Lower leg skin (tissue), 3 donors: ENCODE measurements at regions not wholly inside any gene's neighbourhood (a gene's known extent, or its start where the extent isn't known, plus 50 kb on each side); places are given as distances from the start of the nearest gene placed in this dataset.

Experiments
- CTCF ChIP-seq, 3 donors: fragments of 450-650 bp; IDR thresholded peaks; one replicate each; pipeline ENCODE4 v1.5.1; 2016; ENCODE audit warnings: antibody characterized with exemption in 3 of 3, mild to moderate bottlenecking in 3 of 3, moderate library complexity in 2 of 3
- POLR2A ChIP-seq, 2 donors: fragments of 450-650 bp; IDR thresholded peaks; one replicate each; pipeline ENCODE4 v1.6.1; 2016 to 2017; ENCODE audit warnings: antibody characterized with exemption in 2 of 2, mild to moderate bottlenecking in 1 of 2, moderate library complexity in 1 of 2

- no peak for TF ChIP-seq CTCF (IDR thresholded peaks at IDR 0.05)
- no peak for TF ChIP-seq POLR2A (IDR thresholded peaks at IDR 0.05)
Observed at GRCh38 chr7:91517201-91517785, 253.1 kb downstream of the FZD1 start.
